Suprapubic skin (tissue), 3 donors: ENCODE measurements at regions not wholly inside any gene's neighbourhood (a gene's known extent, or its start where the extent isn't known, plus 50 kb on each side); places are given as distances from the start of the nearest gene placed in this dataset.
"Not testable (repeated sequence)": the region's sequence is repeated elsewhere in the genome, so short reads cannot be mapped to it uniquely, and the experiment has no call there.

Source experiments
- CTCF ChIP-seq, 2 donors: fragments of 200-600 bp in 1 of 2; fragments of 450-650 bp in 1 of 2; sonication (generic) in 1 of 2; IDR thresholded peaks; one replicate each; pipeline ENCODE4 v1.5.1; 2016 to 2019; ENCODE audit warnings: antibody characterized with exemption in 2 of 2, mild to moderate bottlenecking in 1 of 2, moderate library complexity in 1 of 2
- POLR2AphosphoS5 ChIP-seq, 3 donors: sonication (generic); formaldehyde crosslinking; IDR thresholded peaks; one replicate each; pipeline ENCODE4 v1.6.1; 2017; ENCODE audit warnings: antibody characterized with exemption in 3 of 3

DNA sequence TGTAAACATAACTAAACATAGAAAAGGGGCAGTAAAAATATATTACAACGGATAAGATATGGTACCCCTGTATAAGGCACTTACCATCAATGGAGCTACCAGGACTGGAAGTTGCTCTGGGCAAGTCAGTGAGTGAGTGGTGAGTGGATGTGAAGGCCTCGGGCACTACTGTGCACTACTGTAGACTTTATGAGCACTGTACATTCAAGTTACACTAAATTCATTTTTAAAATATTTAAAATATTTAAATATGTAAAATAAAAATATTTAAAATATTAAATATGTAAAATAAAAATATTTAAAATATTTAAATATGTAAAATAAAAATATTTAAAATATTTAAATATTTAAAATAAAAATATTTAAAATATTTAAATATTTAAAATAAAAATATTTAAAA is 73.6 kb downstream of the KLF15 start:
- TF ChIP-seq CTCF, POLR2AphosphoS5 (IDR thresholded peaks at IDR 0.05): not testable (repeated sequence)
